ENCODE measurements at regions not wholly inside any gene's neighbourhood (a gene's known extent, or its start where the extent isn't known, plus 50 kb on each side); places are given as distances from the start of the nearest gene placed in this dataset.
"Not testable (repeated sequence)": the region's sequence is repeated elsewhere in the genome, so short reads cannot be mapped to it uniquely, and the experiment has no call there.

DNA sequence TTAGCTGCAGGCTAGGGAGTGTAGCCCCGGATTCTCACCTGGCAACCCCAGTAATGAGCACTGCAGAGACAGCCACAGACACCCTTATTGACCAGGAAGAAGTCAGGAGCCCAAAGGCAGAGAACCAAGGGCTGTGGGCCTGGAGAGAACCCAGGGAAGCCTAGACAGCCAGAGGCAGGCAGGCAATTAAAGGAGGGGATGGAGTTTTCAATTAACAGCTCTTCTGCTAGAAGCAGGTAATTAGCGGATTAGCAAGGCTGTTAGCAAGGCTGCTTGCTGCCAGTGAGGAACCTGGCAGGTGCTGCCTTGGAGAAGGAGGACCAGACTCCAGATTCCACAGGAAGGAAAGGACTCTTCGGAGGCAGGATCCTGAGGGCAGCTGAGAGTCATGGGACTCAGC lies 176.1 kb downstream of the TRIM43 start:
- not testable (repeated sequence) for DNase-seq

GRCh38 chr2:95769256-95769655 lies 177.5 kb downstream of the TRIM43 start:
- not testable (repeated sequence) for DNase-seq

GRCh38 chr2:95770726-95771125 lies 178.9 kb downstream of the TRIM43 start:
- not testable (repeated sequence) for DNase-seq

DNA sequence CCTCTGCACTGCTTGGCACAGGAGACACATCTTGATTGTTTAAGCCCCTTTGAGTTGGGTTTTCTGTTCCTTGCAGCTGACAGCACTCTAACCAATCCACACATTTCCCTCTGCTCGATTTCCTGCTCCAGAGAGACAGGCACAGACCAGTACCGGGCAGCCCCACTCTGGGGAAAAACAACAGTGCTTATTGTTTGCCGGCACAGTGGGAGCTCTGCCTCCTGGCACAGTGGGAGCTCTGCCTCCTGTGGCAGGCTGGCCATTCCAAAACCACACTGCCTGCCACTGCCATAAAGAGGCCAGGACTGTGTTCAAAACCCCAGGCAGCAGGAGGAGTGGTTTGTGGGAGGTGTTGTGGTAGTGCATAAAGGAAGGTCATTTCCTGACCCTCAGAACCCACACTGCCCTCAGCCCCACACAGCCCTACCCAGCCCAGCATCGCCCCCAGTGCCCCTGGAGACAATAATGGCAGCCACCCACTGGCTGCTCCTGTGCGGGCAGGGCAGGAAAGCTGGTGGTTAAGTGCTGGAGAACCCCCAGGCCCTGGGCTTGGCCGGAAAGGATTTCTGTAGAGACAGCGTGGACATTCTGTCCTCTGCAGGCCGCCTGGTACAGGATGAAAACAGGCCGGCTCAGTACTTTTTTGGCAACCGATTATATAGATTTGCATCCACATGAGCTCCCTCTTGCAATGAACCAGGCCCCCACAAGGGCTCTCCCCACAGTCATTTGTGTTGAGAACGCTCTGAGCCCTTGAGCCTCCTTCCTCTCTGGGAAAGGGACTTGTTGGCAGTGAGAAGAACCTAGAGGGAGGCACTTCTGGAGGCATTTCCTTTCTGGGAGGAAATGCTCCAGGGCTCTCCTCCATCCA lies 182.8 kb downstream of the TRIM43 start:
- DNase-seq, result not testable (repeated sequence)

DNA sequence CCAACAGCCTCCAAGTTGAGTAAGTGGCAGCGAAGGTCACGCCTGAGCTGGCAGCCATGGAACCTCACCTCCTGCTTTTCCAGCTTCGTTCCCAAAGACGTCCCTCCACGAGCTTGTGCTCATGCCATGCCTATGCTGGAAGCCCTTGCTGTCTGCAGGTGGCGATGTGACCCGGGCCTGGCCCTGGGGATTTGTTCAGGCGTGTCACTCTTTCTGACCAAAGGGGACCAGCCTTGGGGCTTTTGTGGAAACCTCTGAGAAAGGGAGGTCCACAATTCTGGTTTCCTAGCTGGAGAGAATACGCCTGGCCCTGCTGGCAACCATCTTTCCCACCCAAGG lies 183.4 kb downstream of the TRIM43 start:
- DNase-seq, result not testable (repeated sequence)

All from CD4-positive, alpha-beta T cell treated with Interferon alpha-2 for 1 hour (primary cell).